ENCODE measurements at regions not wholly inside any gene's neighbourhood (a gene's known extent, or its start where the extent isn't known, plus 50 kb on each side); places are given as distances from the start of the nearest gene placed in this dataset.

- TF ChIP-seq CTCF (IDR thresholded peaks at IDR 0.05; ENCODE audit: borderline replicate concordance, extremely low read depth, low read length, poor library complexity, severe bottlenecking) (no peak), EZH2 (IDR thresholded peaks at IDR 0.05; ENCODE audit: borderline replicate concordance, low read depth, low read length, severe bottlenecking) (no peak)
Measured at GRCh38 chr1:118388301-118388959, 203.4 kb upstream of the SPAG17 start.

Data from DND-41 (cell line).